Heart left ventricle (tissue), 13 donors: ENCODE measurements at regions not wholly inside any gene's neighbourhood (a gene's known extent, or its start where the extent isn't known, plus 50 kb on each side); places are given as distances from the start of the nearest gene placed in this dataset.
"Not testable (repeated sequence)": the region's sequence is repeated elsewhere in the genome, so short reads cannot be mapped to it uniquely, and the experiment has no call there.

Experiments used
- CTCF ChIP-seq, 12 donors: fragments of 200-600 bp; sonication (generic) in 4 of 12; IDR thresholded peaks; one replicate each; pipeline versions ENCODE4 v1.5.0 to v1.8.0; 2018 to 2022; ENCODE audit warnings: antibody characterized with exemption in 12 of 12, mild to moderate bottlenecking in 5 of 12
- POLR2A ChIP-seq, 2 donors: fragments of 450-650 bp; IDR thresholded peaks; one replicate each; pipeline ENCODE4 v1.6.1; 2017; ENCODE audit warnings: antibody characterized with exemption in 2 of 2, mild to moderate bottlenecking in 2 of 2, moderate library complexity in 2 of 2
- donor health status: ischemic (EF 13 %, LVEDD 7.1; RV severe dilation, severe dysfunction).
- donor health status: DM: no; HTN: yes; CAD: no.
- donor health status: DM: no; HTN: no; CAD: no.
- donor health status: ischemic (EF 25% LVEDD 6.9; RV normal size, moderate dysfunction).
- donor health status: ischemic (EF 25% LVEDD 5.7; RV mildly dilated, moderate dysfunction).
- donor health status: ischemic (EF 35%, LVEDD 5.7; RV mildly dilated, moderate dysfunction).
- donor health status: nonischemic (EF 11% LVEDD 7.7; RV severe dilation, severe dysfunction).
- donor health status: DM: yes; HTN: yes; CAD: no.
- donor health status: PGD.
- donor health status: ischemic (EF 29% LVEDD 5.4; RV normal size, mild dysfunction).
- donor health status: nonischemic (EF 23%, LVEDD 6.1; RV moderate dilation, normal function).

GRCh38 chr2:91447508-91447907 lies 2756.0 kb downstream of the RPIA start:
- TF ChIP-seq CTCF, POLR2A (IDR thresholded peaks at IDR 0.05): not testable (repeated sequence)
